ENCODE measurements at regions not wholly inside any gene's neighbourhood (a gene's known extent, or its start where the extent isn't known, plus 50 kb on each side); places are given as distances from the start of the nearest gene placed in this dataset.

GRCh38 chr20:43842126-43843020 is 72.3 kb upstream of the TOX2 start:
- TF ChIP-seq POLR2A (IDR thresholded peaks at IDR 0.05; ENCODE audit: low read depth, low read length) (no peak), CTCF (conservative IDR thresholded peaks at IDR 0.05; ENCODE audit: low read depth, low read length) (no peak), USF2 (IDR thresholded peaks at IDR 0.05; ENCODE audit: low read depth, low read length) (no peak), RFX5 (IDR thresholded peaks at IDR 0.05; ENCODE audit: low read depth, low read length) (no peak), CEBPB (IDR thresholded peaks at IDR 0.05; ENCODE audit: low read depth, low read length) (no peak)
